Bronchial epithelial cell (primary cell): ENCODE measurements at regions not wholly inside any gene's neighbourhood (a gene's known extent, or its start where the extent isn't known, plus 50 kb on each side); places are given as distances from the start of the nearest gene placed in this dataset.

Experiments used
- DNase-seq: peaks from one replicate; pipeline ENCODE4 v3.0.0-alpha.2; 2010; ENCODE audit warnings: low read depth
- FAIRE-seq: peaks from 2 replicates; lab custom pipeline; 2011; peaks lifted over from hg19 to GRCh38; lab: Jason Lieb, UNC
- H3K27me3 ChIP-seq: 2 replicates; pipeline ENCODE4 v1.5.1; 2011; ENCODE audit warnings: low read length; ENCODE audit not compliant: control insufficient read depth, insufficient read depth
- H3K36me3 ChIP-seq: 2 replicates; pipeline ENCODE4 v1.5.1; 2011; ENCODE audit warnings: low read length; ENCODE audit not compliant: control insufficient read depth, insufficient read depth
- H3K4me3 ChIP-seq: 2 replicates; pipeline ENCODE4 v1.5.1; 2011; ENCODE audit warnings: mild to moderate bottlenecking, low read depth, low read length, control low read depth
- TF ChIP-seq, protein P1 (sequence below): IDR thresholded peaks from 2 replicates; pipeline ENCODE4 v1.5.1; 2011; ENCODE audit warnings: mild to moderate bottlenecking, moderate library complexity, low read length, control low read depth, inconsistent platforms; ENCODE audit not compliant: insufficient read depth, severe bottlenecking

GRCh38 chrX:107508925-107509324, 59.5 kb downstream of the FRMPD3 start:
- DNase-seq, result no peak
- H3K36me3 ChIP-seq, result no peaks in the 10 kb centered on the region
- H3K4me3 ChIP-seq, result no peak overlapping the region
- H3K27me3 ChIP-seq, result peaks cover 22% of the 10 kb centered on the region
- TF ChIP-seq, protein P1, sequence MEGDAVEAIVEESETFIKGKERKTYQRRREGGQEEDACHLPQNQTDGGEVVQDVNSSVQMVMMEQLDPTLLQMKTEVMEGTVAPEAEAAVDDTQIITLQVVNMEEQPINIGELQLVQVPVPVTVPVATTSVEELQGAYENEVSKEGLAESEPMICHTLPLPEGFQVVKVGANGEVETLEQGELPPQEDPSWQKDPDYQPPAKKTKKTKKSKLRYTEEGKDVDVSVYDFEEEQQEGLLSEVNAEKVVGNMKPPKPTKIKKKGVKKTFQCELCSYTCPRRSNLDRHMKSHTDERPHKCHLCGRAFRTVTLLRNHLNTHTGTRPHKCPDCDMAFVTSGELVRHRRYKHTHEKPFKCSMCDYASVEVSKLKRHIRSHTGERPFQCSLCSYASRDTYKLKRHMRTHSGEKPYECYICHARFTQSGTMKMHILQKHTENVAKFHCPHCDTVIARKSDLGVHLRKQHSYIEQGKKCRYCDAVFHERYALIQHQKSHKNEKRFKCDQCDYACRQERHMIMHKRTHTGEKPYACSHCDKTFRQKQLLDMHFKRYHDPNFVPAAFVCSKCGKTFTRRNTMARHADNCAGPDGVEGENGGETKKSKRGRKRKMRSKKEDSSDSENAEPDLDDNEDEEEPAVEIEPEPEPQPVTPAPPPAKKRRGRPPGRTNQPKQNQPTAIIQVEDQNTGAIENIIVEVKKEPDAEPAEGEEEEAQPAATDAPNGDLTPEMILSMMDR, result no peak
- FAIRE-seq, result no peak

DNA sequence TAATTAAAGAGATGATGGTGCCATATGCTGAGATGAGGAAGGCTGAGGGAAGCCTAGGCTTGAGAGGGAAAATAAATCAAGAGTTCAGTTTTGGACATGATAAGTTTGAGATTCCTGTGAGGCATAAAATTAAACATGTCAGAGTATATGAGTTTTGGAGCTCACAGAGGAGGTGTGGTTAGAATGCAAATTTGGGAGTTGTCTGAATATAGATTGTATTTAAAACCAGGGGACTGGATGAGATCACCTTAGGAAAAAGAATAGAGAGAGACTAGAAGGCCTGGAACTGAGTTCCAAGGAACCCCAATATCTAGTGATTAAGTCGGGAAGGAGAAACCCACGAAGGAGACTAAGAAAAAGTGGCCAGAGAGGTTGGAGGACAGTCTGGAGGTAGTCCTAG, 65.5 kb downstream of the FRMPD3 start:
- FAIRE-seq (no peak), DNase-seq (no peak)
- Histone ChIP-seq H3K27me3 (peaks cover 1% of the 10 kb centered on the region), H3K4me3 (no peak overlapping the region), H3K36me3 (no peaks in the 10 kb centered on the region)
- TF ChIP-seq, protein P1, result no peak

- H3K36me3 ChIP-seq, result no peaks in the 10 kb centered on the region
- DNase-seq, result no peak
- H3K4me3 ChIP-seq, result no peak overlapping the region
- no peaks in the 10 kb centered on the region for H3K27me3 ChIP-seq
- TF ChIP-seq, protein P1, result no peak
- no peak for FAIRE-seq
Measured at GRCh38 chrX:107521877-107522586, 72.6 kb downstream of the FRMPD3 start.

DNA sequence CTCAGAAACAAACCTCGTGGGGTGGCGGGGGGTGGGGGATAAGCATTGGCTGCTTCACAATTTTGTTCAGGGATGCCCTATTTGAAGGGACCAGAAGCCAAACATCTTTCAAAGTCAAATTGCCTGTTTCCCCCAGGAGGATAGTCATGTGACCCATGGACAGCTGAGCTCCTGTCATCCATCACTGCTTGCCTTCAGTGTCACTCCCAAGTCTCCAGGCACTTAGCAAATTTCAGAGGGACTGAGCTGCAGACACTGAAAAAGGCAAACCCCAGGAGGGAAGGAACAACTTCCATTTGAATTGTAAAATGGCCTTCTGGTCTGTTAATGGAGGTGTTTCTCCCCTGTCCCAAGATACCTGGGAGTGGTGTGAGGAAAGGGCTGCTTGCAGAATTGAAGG, 73.4 kb downstream of the FRMPD3 start:
- Histone ChIP-seq H3K36me3 (no peaks in the 10 kb centered on the region), H3K4me3 (no peak overlapping the region), H3K27me3 (no peaks in the 10 kb centered on the region)
- DNase-seq (no peak), FAIRE-seq (no peak)
- TF ChIP-seq, protein P1, result no peak

- TF ChIP-seq, protein P1, result no peak
- no peak for FAIRE-seq
Measured at GRCh38 chrX:107526141-107526540, 76.7 kb downstream of the FRMPD3 start.

DNA sequence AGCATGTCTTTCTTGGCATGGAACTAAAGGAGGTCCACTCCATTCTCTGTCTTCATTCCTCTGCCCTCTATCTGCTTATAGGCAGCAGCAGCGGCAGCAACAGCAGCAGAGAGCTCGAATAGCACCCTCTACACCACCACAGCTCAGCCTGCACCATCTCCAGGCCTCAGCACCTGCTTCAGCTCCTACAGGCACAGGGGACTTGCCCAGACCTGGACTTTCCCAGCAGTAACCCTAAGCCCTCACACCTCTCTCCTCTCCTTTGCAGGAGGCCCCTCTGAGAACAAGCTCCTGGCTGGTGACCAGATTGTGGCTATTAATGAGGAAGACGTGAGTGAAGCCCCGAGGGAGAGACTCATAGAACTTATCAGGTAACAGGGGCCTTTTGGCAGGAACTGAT, 80.7 kb downstream of the FRMPD3 start:
- H3K36me3 ChIP-seq, result no peaks in the 10 kb centered on the region
- no peaks in the 10 kb centered on the region for H3K27me3 ChIP-seq
- no peak overlapping the region for H3K4me3 ChIP-seq
- FAIRE-seq (no peak), DNase-seq (no peak)
- TF ChIP-seq, protein P1, result no peak

More at GRCh38 chrX:107526141-107526540, 76.7 kb downstream of the FRMPD3 start:
- Histone ChIP-seq H3K27me3 (no peaks in the 10 kb centered on the region), H3K4me3 (no peak overlapping the region), H3K36me3 (no peaks in the 10 kb centered on the region)
- no peak for DNase-seq
